ENCODE measurements at regions not wholly inside any gene's neighbourhood (a gene's known extent, or its start where the extent isn't known, plus 50 kb on each side); places are given as distances from the start of the nearest gene placed in this dataset.

DNA sequence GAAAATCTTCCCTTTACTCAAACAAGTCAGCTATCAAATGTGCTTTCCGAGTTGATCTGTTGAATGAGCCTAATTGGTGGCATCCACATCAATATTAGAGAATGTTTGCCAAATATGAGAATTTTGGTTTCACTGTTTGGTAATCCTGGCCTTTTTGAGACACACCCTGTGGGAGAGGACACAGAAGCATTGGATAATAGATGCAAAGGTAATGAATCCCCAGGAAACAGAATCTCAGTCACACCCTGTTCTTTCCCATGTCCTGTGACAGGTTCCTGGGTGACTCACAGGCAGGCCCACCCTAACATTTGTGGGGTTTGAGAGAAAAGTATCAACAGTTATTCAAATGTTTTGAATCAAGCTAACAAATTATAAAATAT, 99.8 kb upstream of the PELI1 start:
- Histone ChIP-seq H3K27me3 (ENCODE audit: low read depth) (no peaks in the 10 kb centered on the region), H3K4me1 (peaks cover 26% of the 10 kb centered on the region), H3K9me3 (replicated peaks) (no peaks in the 10 kb centered on the region), H3K36me3 (no peaks in the 10 kb centered on the region), H3K4me3 (no peak overlapping the region), H3K27ac (replicated peaks) (peak overlapping the region; percentile 29)
- TF ChIP-seq, protein P1, sequence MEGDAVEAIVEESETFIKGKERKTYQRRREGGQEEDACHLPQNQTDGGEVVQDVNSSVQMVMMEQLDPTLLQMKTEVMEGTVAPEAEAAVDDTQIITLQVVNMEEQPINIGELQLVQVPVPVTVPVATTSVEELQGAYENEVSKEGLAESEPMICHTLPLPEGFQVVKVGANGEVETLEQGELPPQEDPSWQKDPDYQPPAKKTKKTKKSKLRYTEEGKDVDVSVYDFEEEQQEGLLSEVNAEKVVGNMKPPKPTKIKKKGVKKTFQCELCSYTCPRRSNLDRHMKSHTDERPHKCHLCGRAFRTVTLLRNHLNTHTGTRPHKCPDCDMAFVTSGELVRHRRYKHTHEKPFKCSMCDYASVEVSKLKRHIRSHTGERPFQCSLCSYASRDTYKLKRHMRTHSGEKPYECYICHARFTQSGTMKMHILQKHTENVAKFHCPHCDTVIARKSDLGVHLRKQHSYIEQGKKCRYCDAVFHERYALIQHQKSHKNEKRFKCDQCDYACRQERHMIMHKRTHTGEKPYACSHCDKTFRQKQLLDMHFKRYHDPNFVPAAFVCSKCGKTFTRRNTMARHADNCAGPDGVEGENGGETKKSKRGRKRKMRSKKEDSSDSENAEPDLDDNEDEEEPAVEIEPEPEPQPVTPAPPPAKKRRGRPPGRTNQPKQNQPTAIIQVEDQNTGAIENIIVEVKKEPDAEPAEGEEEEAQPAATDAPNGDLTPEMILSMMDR (IDR thresholded peaks at IDR 0.05; ENCODE audit: borderline replicate concordance) = no peak
- intact Hi-C loops (cut with micrococcal nuclease) = no loop called here
- DNase-seq = no peak

DNA sequence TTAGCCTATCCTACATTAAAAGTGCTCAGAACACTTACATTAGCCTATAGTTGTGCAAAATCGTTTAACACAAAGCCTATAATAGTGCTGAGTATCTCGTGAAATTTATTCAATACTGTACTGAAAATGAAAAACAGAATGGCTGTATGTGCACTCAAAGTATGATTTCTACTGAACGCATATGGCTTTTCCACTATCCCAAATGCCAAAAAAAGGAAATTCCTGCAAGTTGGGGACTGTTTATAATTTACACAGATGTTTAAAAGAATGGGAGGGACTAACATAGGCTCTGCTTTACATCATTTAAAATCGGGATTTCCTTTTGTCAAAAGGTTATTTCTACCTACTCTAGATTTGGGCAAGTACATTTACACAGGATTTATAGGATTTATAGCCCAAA, 101.4 kb upstream of the PELI1 start:
- Histone ChIP-seq H3K27ac (replicated peaks) (no peak overlapping the region), H3K9me3 (replicated peaks) (no peaks in the 10 kb centered on the region), H3K36me3 (no peaks in the 10 kb centered on the region), H3K4me3 (no peak overlapping the region), H3K4me1 (peaks cover 26% of the 10 kb centered on the region), H3K27me3 (ENCODE audit: low read depth) (no peaks in the 10 kb centered on the region)
- no peak for DNase-seq
- TF ChIP-seq, protein P1 (IDR thresholded peaks at IDR 0.05; ENCODE audit: borderline replicate concordance) = no peak
- intact Hi-C loops (cut with micrococcal nuclease) = no loop called here

DNA sequence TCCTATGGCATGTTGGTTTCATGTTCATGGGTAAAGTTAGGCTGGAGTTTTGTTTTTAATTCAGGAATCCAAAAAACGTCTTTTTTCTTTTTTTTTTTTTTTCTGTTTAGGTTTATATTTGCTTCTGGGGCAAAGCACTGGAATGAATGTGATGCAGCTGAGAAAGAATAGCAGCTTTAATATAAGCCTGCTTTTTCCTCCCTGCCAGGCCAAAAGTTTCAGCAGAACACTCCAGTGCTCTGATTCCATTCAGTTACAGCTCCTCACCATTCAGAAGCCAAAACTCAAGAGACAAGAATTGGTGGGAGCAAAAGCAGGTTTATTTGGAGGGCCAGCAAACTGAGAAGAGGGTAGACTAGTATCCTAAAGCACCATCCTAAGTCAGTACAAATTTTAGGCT, 102.7 kb upstream of the PELI1 start:
- H3K27ac ChIP-seq (replicated peaks) = no peak overlapping the region
- TF ChIP-seq, protein P1 (IDR thresholded peaks at IDR 0.05; ENCODE audit: borderline replicate concordance) = no peak
- no peaks in the 10 kb centered on the region for H3K9me3 ChIP-seq (replicated peaks)

DNA sequence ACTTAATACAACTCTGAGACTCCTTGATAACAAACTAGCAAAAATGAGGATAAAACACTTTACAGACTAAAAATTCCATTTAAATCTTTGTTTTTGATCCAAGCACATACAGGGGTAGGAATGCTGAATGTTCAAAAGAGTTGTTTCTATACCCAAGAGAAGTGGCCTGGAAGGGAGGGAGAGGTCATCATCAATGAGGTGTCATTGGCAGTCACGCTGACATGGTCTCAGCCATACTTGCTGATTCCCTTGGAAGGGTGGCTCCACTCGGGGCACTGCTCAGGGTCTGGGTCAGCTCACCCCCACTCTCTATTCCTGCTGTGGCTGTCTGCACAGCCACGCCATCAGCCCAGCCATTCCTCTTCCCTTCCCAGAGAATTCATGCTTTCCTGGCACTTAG, 105.2 kb upstream of the PELI1 start:
- Histone ChIP-seq H3K4me3 (no peak overlapping the region), H3K27ac (replicated peaks) (no peak overlapping the region), H3K27me3 (ENCODE audit: low read depth) (no peaks in the 10 kb centered on the region), H3K9me3 (replicated peaks) (no peaks in the 10 kb centered on the region), H3K36me3 (no peaks in the 10 kb centered on the region), H3K4me1 (peaks cover 13% of the 10 kb centered on the region)
- TF ChIP-seq, protein P1 (IDR thresholded peaks at IDR 0.05; ENCODE audit: borderline replicate concordance) = no peak
- intact Hi-C loops (cut with micrococcal nuclease) = no loop called here
- no peak for DNase-seq

More for the DNA sequence above, 102.7 kb upstream of the PELI1 start:
- no peak for DNase-seq
- no peaks in the 10 kb centered on the region for H3K27me3 ChIP-seq (ENCODE audit: low read depth)
- peaks cover 26% of the 10 kb centered on the region for H3K4me1 ChIP-seq
- H3K4me3 ChIP-seq = no peak overlapping the region
- H3K36me3 ChIP-seq = no peaks in the 10 kb centered on the region
- intact Hi-C loops (cut with micrococcal nuclease) = no loop called here

DNA sequence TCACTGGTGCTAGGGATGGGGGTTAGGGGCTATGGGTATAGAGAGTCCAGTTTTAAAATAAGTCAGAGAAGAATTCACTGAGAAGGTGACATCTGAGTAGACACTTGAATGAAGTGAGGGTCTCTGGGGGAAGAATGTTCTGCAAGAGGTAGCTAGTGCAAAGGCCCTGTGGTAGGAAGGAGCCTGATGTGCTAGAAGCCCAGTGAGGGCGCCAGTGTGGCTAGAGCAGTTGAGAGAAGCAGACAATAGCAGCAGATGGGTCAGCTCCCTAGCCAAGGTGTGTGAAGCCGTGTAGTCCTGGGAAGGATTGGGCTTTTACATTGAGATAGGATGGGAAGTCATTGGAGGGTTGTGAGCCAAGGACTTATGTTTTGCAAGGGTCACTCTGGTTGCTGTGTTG, 105.8 kb upstream of the PELI1 start:
- TF ChIP-seq, protein P1 (IDR thresholded peaks at IDR 0.05; ENCODE audit: borderline replicate concordance) = no peak
- Histone ChIP-seq H3K9me3 (replicated peaks) (no peaks in the 10 kb centered on the region), H3K27ac (replicated peaks) (no peak overlapping the region), H3K4me3 (no peak overlapping the region), H3K4me1 (peaks cover 8% of the 10 kb centered on the region), H3K36me3 (no peaks in the 10 kb centered on the region), H3K27me3 (ENCODE audit: low read depth) (no peaks in the 10 kb centered on the region)
- intact Hi-C loops (cut with micrococcal nuclease) = no loop called here
- no peak for DNase-seq
